Activated T-cell treated with anti-CD3 and anti-CD28 coated beads, Interleukin-2, amount 50 U/mL, for 4 hours (primary cell): ENCODE measurements at regions not wholly inside any gene's neighbourhood (a gene's known extent, or its start where the extent isn't known, plus 50 kb on each side); places are given as distances from the start of the nearest gene placed in this dataset.
"Not testable (repeated sequence)": the region's sequence is repeated elsewhere in the genome, so short reads cannot be mapped to it uniquely, and the experiment has no call there.

Experiments used
- ATAC-seq, 2 donors: fragments of 200-7000 bp; cut with Tn5 transposase; one replicate each; pipeline ENCODE4 v1.10.0; 2021
- DNase-seq: peaks from one replicate; pipeline ENCODE4 v3.0.0-alpha.2; 2020
- H3K27me3 Mint-ChIP-seq: one replicate; pipeline ENCODE4 v1.8.0; 2021; ENCODE audit warnings: low read depth, mixed read lengths
- H3K36me3 Mint-ChIP-seq: one replicate; pipeline ENCODE4 v1.8.0; 2022; ENCODE audit warnings: mixed read lengths; ENCODE audit not compliant: insufficient read depth
- H3K4me1 Mint-ChIP-seq: one replicate; pipeline ENCODE4 v1.8.0; 2021; ENCODE audit warnings: low read depth, mixed read lengths
- H3K4me3 Mint-ChIP-seq: one replicate; pipeline ENCODE4 v1.8.0; 2021; ENCODE audit warnings: mild to moderate bottlenecking, moderate library complexity, mixed read lengths
- H3K9me3 Mint-ChIP-seq: one replicate; pipeline ENCODE4 v1.8.0; 2021; ENCODE audit warnings: mixed read lengths

GRCh38 chr6:71360556-71361335 lies 72.1 kb downstream of the OGFRL1 start:
- not testable (repeated sequence) for H3K36me3 Mint-ChIP-seq, H3K9me3 Mint-ChIP-seq, H3K27me3 Mint-ChIP-seq, DNase-seq, H3K4me1 Mint-ChIP-seq, H3K4me3 Mint-ChIP-seq, ATAC-seq

GRCh38 chr6:71364889-71365542 lies 76.4 kb downstream of the OGFRL1 start:
- H3K36me3 Mint-ChIP-seq: no peaks in the 10 kb centered on the region
- H3K27me3 Mint-ChIP-seq: peaks cover 2% of the 10 kb centered on the region
- no peak overlapping the region for H3K4me3 Mint-ChIP-seq
- ATAC-seq (no peak), DNase-seq (no peak)
- H3K4me1 Mint-ChIP-seq: no peaks in the 10 kb centered on the region
- H3K9me3 Mint-ChIP-seq: no peaks in the 10 kb centered on the region

- Mint-ChIP-seq H3K36me3 (no peaks in the 10 kb centered on the region), H3K27me3 (peaks cover 2% of the 10 kb centered on the region), H3K4me1 (no peaks in the 10 kb centered on the region), H3K4me3 (no peak overlapping the region), H3K9me3 (no peaks in the 10 kb centered on the region)
- DNase-seq: no peak
- ATAC-seq: no peak
These were observed 79.1 kb downstream of the OGFRL1 start for GRCh38 chr6:71367756-71368155.

GRCh38 chr6:71368284-71368683 lies 79.7 kb downstream of the OGFRL1 start:
- H3K9me3 Mint-ChIP-seq: no peaks in the 10 kb centered on the region
- H3K36me3 Mint-ChIP-seq: no peaks in the 10 kb centered on the region
- ATAC-seq (no peak), DNase-seq (no peak)
- no peaks in the 10 kb centered on the region for H3K4me1 Mint-ChIP-seq
- peaks cover 2% of the 10 kb centered on the region for H3K27me3 Mint-ChIP-seq
- no peak overlapping the region for H3K4me3 Mint-ChIP-seq

GRCh38 chr6:71371559-71371958 lies 82.9 kb downstream of the OGFRL1 start:
- no peak overlapping the region for H3K4me3 Mint-ChIP-seq
- H3K4me1 Mint-ChIP-seq: no peaks in the 10 kb centered on the region

GRCh38 chr6:71373943-71374342 lies 85.3 kb downstream of the OGFRL1 start:
- DNase-seq: no peak
- no peak overlapping the region for H3K4me3 Mint-ChIP-seq
- no peaks in the 10 kb centered on the region for H3K36me3 Mint-ChIP-seq
- H3K4me1 Mint-ChIP-seq: no peaks in the 10 kb centered on the region
- H3K9me3 Mint-ChIP-seq: no peaks in the 10 kb centered on the region
- ATAC-seq: no peak
- peaks cover 2% of the 10 kb centered on the region for H3K27me3 Mint-ChIP-seq

More at GRCh38 chr6:71371559-71371958, 82.9 kb downstream of the OGFRL1 start:
- H3K9me3 Mint-ChIP-seq: no peaks in the 10 kb centered on the region
- H3K36me3 Mint-ChIP-seq: no peaks in the 10 kb centered on the region
- no peak for ATAC-seq
- peaks cover 2% of the 10 kb centered on the region for H3K27me3 Mint-ChIP-seq
- no peak for DNase-seq

GRCh38 chr6:71375676-71376075 lies 87.1 kb downstream of the OGFRL1 start:
- ATAC-seq (no peak), DNase-seq (no peak)
- H3K27me3 Mint-ChIP-seq: peaks cover 2% of the 10 kb centered on the region
- H3K36me3 Mint-ChIP-seq: no peaks in the 10 kb centered on the region
- H3K4me3 Mint-ChIP-seq: no peak overlapping the region
- H3K9me3 Mint-ChIP-seq: no peaks in the 10 kb centered on the region
- H3K4me1 Mint-ChIP-seq: no peaks in the 10 kb centered on the region

GRCh38 chr6:71376830-71377229 lies 88.2 kb downstream of the OGFRL1 start:
- Mint-ChIP-seq H3K36me3 (no peaks in the 10 kb centered on the region), H3K27me3 (peaks cover 2% of the 10 kb centered on the region), H3K4me1 (no peaks in the 10 kb centered on the region), H3K4me3 (no peak overlapping the region), H3K9me3 (no peaks in the 10 kb centered on the region)
- ATAC-seq (no peak), DNase-seq (no peak)

- DNase-seq: no peak
- Mint-ChIP-seq H3K9me3 (no peaks in the 10 kb centered on the region), H3K4me1 (no peaks in the 10 kb centered on the region), H3K36me3 (no peaks in the 10 kb centered on the region), H3K27me3 (peaks cover 9% of the 10 kb centered on the region), H3K4me3 (no peak overlapping the region)
- ATAC-seq: no peak
These were observed 94.9 kb downstream of the OGFRL1 start for GRCh38 chr6:71383476-71383875.

- no peaks in the 10 kb centered on the region for H3K36me3 Mint-ChIP-seq
- no peak for ATAC-seq
- no peak for DNase-seq
- no peak overlapping the region for H3K4me3 Mint-ChIP-seq
- no peaks in the 10 kb centered on the region for H3K4me1 Mint-ChIP-seq
- peaks cover 9% of the 10 kb centered on the region for H3K27me3 Mint-ChIP-seq
- no peaks in the 10 kb centered on the region for H3K9me3 Mint-ChIP-seq
These were observed 95.4 kb downstream of the OGFRL1 start for GRCh38 chr6:71383901-71384489.

- H3K9me3 Mint-ChIP-seq: no peaks in the 10 kb centered on the region
- ATAC-seq (no peak), DNase-seq (no peak)
- no peaks in the 10 kb centered on the region for H3K36me3 Mint-ChIP-seq
- peaks cover 13% of the 10 kb centered on the region for H3K27me3 Mint-ChIP-seq
- no peaks in the 10 kb centered on the region for H3K4me1 Mint-ChIP-seq
- no peak overlapping the region for H3K4me3 Mint-ChIP-seq
These were observed 96.7 kb downstream of the OGFRL1 start for GRCh38 chr6:71385111-71385822.

GRCh38 chr6:71386215-71386614 lies 97.6 kb downstream of the OGFRL1 start:
- H3K36me3 Mint-ChIP-seq: no peaks in the 10 kb centered on the region
- no peak overlapping the region for H3K4me3 Mint-ChIP-seq
- DNase-seq (no peak), ATAC-seq (no peak)
- peaks cover 10% of the 10 kb centered on the region for H3K27me3 Mint-ChIP-seq
- no peaks in the 10 kb centered on the region for H3K4me1 Mint-ChIP-seq
- H3K9me3 Mint-ChIP-seq: no peaks in the 10 kb centered on the region

GRCh38 chr6:71387179-71387578 lies 98.6 kb downstream of the OGFRL1 start:
- Mint-ChIP-seq H3K9me3 (no peaks in the 10 kb centered on the region), H3K36me3 (no peaks in the 10 kb centered on the region), H3K4me1 (no peaks in the 10 kb centered on the region), H3K27me3 (peaks cover 14% of the 10 kb centered on the region), H3K4me3 (no peak overlapping the region)
- no peak for DNase-seq
- no peak for ATAC-seq

GRCh38 chr6:71388068-71388744 lies 99.6 kb downstream of the OGFRL1 start:
- Mint-ChIP-seq H3K27me3 (peaks cover 14% of the 10 kb centered on the region), H3K9me3 (no peaks in the 10 kb centered on the region), H3K4me1 (no peaks in the 10 kb centered on the region), H3K4me3 (no peak overlapping the region), H3K36me3 (no peaks in the 10 kb centered on the region)
- ATAC-seq: no peak
- DNase-seq: no peak
